ENCODE measurements at regions not wholly inside any gene's neighbourhood (a gene's known extent, or its start where the extent isn't known, plus 50 kb on each side); places are given as distances from the start of the nearest gene placed in this dataset.

DNA sequence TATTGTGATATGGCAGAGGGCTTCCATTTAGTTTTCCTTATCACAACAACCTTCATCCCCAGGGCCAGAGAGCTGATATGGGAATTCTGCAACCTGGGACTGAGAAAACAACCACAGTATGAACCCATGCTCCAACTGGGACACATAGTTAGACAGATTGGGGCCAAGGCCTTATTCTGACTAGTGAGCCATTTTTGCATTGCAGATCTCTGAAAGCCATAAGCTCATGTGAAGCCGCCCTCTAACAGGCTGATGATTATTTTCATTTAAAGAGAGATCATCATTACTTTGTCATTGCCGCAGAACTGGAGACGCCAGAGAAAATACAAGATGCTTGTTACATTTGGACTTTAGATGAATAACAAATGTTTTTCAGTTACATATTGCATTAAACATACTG is 791.7 kb upstream of the POM121L12 start:
- DNase-seq (ENCODE audit: low read depth), result no peak
- TF ChIP-seq, protein P1, sequence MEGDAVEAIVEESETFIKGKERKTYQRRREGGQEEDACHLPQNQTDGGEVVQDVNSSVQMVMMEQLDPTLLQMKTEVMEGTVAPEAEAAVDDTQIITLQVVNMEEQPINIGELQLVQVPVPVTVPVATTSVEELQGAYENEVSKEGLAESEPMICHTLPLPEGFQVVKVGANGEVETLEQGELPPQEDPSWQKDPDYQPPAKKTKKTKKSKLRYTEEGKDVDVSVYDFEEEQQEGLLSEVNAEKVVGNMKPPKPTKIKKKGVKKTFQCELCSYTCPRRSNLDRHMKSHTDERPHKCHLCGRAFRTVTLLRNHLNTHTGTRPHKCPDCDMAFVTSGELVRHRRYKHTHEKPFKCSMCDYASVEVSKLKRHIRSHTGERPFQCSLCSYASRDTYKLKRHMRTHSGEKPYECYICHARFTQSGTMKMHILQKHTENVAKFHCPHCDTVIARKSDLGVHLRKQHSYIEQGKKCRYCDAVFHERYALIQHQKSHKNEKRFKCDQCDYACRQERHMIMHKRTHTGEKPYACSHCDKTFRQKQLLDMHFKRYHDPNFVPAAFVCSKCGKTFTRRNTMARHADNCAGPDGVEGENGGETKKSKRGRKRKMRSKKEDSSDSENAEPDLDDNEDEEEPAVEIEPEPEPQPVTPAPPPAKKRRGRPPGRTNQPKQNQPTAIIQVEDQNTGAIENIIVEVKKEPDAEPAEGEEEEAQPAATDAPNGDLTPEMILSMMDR (IDR thresholded peaks at IDR 0.05; ENCODE audit: low read length, missing control alignments), result no peak
- H3K4me3 ChIP-seq (replicated peaks; ENCODE audit: low read depth, low read length), result no peak overlapping the region

DNA sequence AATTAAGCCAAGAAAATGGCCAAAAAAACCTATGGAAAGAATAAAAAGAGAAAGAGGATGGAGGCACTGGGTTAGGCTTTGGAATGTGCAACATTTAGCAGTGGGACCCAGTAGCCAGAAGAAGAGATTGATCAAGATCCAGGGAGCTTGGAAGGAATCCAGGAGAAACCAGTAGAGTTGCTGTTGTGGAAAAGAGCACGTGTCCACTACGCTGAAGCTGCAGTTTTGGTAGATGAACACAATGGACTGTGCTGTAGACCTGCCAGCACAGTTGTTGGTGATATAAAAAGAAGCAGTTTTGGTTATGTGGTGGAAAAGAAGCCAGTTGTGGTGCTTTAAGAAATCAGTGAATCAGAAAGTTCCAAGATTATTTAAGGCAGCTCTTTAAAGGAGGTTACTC is 802.2 kb upstream of the POM121L12 start:
- no peak overlapping the region for H3K4me3 ChIP-seq (replicated peaks; ENCODE audit: low read depth, low read length)
- TF ChIP-seq, protein P1 (IDR thresholded peaks at IDR 0.05; ENCODE audit: low read length, missing control alignments), result no peak
- no peak for DNase-seq (ENCODE audit: low read depth)

DNA sequence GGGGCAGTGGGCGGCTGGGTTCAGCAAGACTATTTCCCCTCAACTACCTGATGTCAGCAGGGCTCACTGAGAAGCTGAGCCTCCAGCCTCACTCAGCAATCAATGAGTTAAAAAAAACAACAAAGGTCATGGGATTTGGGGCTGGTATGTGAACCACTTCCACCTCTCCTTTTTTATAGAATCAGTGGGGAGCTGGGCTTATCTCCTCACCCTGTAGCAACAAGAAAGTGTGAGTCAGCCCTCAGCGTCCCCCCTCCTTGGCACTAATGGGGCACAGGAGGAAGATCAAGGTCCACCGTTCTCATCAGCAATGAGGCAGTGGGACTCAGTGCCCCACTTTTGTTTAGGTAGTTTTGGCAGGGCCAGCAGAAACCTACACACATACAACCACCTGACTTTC is 823.5 kb upstream of the POM121L12 start:
- no peak overlapping the region for H3K4me3 ChIP-seq (replicated peaks; ENCODE audit: low read depth, low read length)
- DNase-seq (ENCODE audit: low read depth), result no peak
- TF ChIP-seq, protein P1 (IDR thresholded peaks at IDR 0.05; ENCODE audit: low read length, missing control alignments), result no peak

- DNase-seq (ENCODE audit: low read depth), result no peak
- TF ChIP-seq, protein P1 (IDR thresholded peaks at IDR 0.05; ENCODE audit: low read length, missing control alignments), result no peak
- H3K4me3 ChIP-seq (replicated peaks; ENCODE audit: low read depth, low read length), result no peak overlapping the region
These were observed 825.8 kb upstream of the POM121L12 start for GRCh38 chr7:52209614-52210013.

DNA sequence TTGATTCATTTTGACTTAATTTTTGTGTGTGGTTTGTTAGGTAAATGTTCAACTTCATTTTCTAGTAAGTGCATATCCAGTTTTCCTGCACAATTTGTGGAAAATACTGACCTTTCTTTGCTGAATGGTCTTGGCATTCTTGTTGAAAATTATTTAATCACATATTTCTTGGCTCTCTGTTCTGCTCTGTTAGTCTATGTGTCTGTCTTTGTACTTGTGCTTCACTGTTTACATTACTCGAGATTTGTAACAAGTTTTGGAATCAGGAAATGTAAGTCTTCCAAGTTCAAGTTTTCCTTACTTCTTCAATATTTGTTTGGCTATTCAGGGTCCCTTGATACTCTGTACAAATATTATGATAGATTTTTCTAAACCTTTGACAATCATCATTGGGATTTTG is 838.2 kb upstream of the POM121L12 start:
- TF ChIP-seq, protein P1 (IDR thresholded peaks at IDR 0.05; ENCODE audit: low read length, missing control alignments), result no peak
- H3K4me3 ChIP-seq (replicated peaks; ENCODE audit: low read depth, low read length), result no peak overlapping the region
- DNase-seq (ENCODE audit: low read depth), result no peak

DNA sequence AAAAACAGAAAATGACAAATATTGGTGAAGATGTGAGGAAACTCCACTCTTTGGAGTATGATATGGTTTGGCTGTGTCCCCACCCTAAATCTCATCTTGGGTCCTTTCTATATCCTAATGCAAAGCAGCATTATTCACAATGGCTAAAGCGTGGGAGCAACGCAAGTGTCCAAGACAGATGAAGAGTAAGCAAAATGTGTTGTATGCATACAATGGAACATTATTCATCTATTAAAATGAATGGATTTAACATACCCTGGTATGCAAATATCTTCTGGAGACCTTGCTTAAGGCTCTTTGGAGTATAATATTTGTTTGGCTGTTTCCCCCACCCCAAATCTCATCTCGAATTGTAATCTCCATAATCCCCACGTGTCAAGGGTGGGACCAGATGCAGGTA is 839.8 kb upstream of the POM121L12 start:
- H3K4me3 ChIP-seq (replicated peaks; ENCODE audit: low read depth, low read length), result no peak overlapping the region
- DNase-seq (ENCODE audit: low read depth), result no peak
- TF ChIP-seq, protein P1 (IDR thresholded peaks at IDR 0.05; ENCODE audit: low read length, missing control alignments), result no peak

DNA sequence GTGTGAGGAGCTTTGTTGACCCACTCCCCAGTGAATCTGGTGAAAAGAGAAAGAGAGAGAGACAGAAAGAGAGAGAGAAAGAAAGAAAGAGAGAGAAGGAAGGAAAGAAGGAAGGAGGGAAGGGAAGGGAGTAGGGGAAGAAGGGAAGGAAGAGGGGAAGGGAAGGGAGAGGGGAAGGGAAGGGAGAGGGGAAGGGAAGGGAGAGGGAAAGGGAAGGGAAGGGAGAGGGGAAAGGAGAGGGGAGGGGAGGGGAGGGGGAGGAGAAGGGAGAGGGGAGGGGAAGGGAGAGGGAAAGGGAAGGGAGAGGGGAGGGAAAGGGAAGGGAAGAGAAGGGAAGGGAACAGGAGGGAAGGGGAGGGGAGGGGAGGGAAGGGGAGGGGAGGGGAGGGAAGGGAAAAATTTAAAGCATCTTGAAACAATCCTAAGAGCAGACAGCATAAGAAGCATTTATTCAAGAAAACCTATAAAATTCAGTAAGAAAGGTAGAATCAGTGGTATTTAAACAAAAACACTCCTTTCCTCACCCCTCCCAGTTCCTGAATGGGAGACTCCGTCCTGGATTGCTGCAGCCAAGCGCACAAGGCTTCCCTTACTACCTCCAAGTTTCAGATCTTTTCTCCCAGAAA is 846.2 kb upstream of the POM121L12 start:
- H3K4me3 ChIP-seq (replicated peaks; ENCODE audit: low read depth, low read length), result no peak overlapping the region
- TF ChIP-seq, protein P1 (IDR thresholded peaks at IDR 0.05; ENCODE audit: low read length, missing control alignments), result no peak
- no peak for DNase-seq (ENCODE audit: low read depth)
